ENCODE measurements at regions not wholly inside any gene's neighbourhood (a gene's known extent, or its start where the extent isn't known, plus 50 kb on each side); places are given as distances from the start of the nearest gene placed in this dataset.

GRCh38 chr15:70217226-70218160, 119.8 kb upstream of the TLE3 start:
- no peak for DNase-seq
- Histone ChIP-seq H3K27me3 (no peaks in the 10 kb centered on the region), H3K27ac (no peak overlapping the region), H3K36me3 (no peaks in the 10 kb centered on the region), H3K4me1 (no peaks in the 10 kb centered on the region), H3K4me3 (no peak overlapping the region), H3K9me3 (no peaks in the 10 kb centered on the region)
- intact Hi-C loops (cut with DNase I; ENCODE audit: low total_unique reads): no loop called here
- TF ChIP-seq POLR2A (IDR thresholded peaks at IDR 0.05) (no peak), CTCF (IDR thresholded peaks at IDR 0.05) (no peak)

GRCh38 chr15:70215951-70216350, 118.2 kb upstream of the TLE3 start:
- intact Hi-C loops (cut with DNase I; ENCODE audit: low total_unique reads): no loop called here
- H3K4me1 ChIP-seq: no peaks in the 10 kb centered on the region

GRCh38 chr15:70214941-70215635, 117.4 kb upstream of the TLE3 start:
- no peak for DNase-seq
- Histone ChIP-seq H3K4me3 (no peak overlapping the region), H3K4me1 (no peaks in the 10 kb centered on the region), H3K27me3 (no peaks in the 10 kb centered on the region), H3K27ac (no peak overlapping the region), H3K36me3 (no peaks in the 10 kb centered on the region), H3K9me3 (no peaks in the 10 kb centered on the region)
- intact Hi-C loops (cut with DNase I; ENCODE audit: low total_unique reads): no loop called here
- no peak for TF ChIP-seq CTCF (IDR thresholded peaks at IDR 0.05)
- TF ChIP-seq POLR2A (IDR thresholded peaks at IDR 0.05): no peak

More at GRCh38 chr15:70215951-70216350, 118.2 kb upstream of the TLE3 start:
- no peak for DNase-seq
- no peaks in the 10 kb centered on the region for H3K36me3 ChIP-seq
- no peak overlapping the region for H3K27ac ChIP-seq
- TF ChIP-seq CTCF (IDR thresholded peaks at IDR 0.05) (no peak), POLR2A (IDR thresholded peaks at IDR 0.05) (no peak)
- no peaks in the 10 kb centered on the region for H3K27me3 ChIP-seq
- no peak overlapping the region for H3K4me3 ChIP-seq
- no peaks in the 10 kb centered on the region for H3K9me3 ChIP-seq

GRCh38 chr15:70214276-70214675, 116.6 kb upstream of the TLE3 start:
- Histone ChIP-seq H3K4me3 (no peak overlapping the region), H3K27ac (no peak overlapping the region), H3K27me3 (no peaks in the 10 kb centered on the region), H3K36me3 (no peaks in the 10 kb centered on the region), H3K9me3 (no peaks in the 10 kb centered on the region), H3K4me1 (no peaks in the 10 kb centered on the region)
- no peak for DNase-seq
- intact Hi-C loops (cut with DNase I; ENCODE audit: low total_unique reads): no loop called here
- TF ChIP-seq POLR2A (IDR thresholded peaks at IDR 0.05): no peak
- no peak for TF ChIP-seq CTCF (IDR thresholded peaks at IDR 0.05)

- no peaks in the 10 kb centered on the region for H3K9me3 ChIP-seq
- H3K36me3 ChIP-seq: no peaks in the 10 kb centered on the region
- H3K4me1 ChIP-seq: no peaks in the 10 kb centered on the region
- no peak overlapping the region for H3K27ac ChIP-seq
- H3K4me3 ChIP-seq: no peak overlapping the region
- intact Hi-C loops (cut with DNase I; ENCODE audit: low total_unique reads): no loop called here
- H3K27me3 ChIP-seq: no peaks in the 10 kb centered on the region
- DNase-seq: no peak
- TF ChIP-seq POLR2A (IDR thresholded peaks at IDR 0.05): no peak
- TF ChIP-seq CTCF (IDR thresholded peaks at IDR 0.05): no peak
These were observed 116.1 kb upstream of the TLE3 start for GRCh38 chr15:70213794-70214193.
